GM12864 (cell line): ENCODE measurements at regions not wholly inside any gene's neighbourhood (a gene's known extent, or its start where the extent isn't known, plus 50 kb on each side); places are given as distances from the start of the nearest gene placed in this dataset.

ENCODE experiments used
- DNase-seq: peaks from one replicate; pipeline ENCODE4 v3.0.0-alpha.2; 2011; ENCODE audit warnings: low read depth
- H3K4me3 ChIP-seq: 2 replicates; pipeline ENCODE4 v1.5.1; 2011; ENCODE audit warnings: mild to moderate bottlenecking, low read depth, low read length, control low read depth
- TF ChIP-seq, protein P1 (sequence below): IDR thresholded peaks from 2 replicates; pipeline ENCODE4 v1.5.1; 2011; ENCODE audit warnings: low read depth, mild to moderate bottlenecking, moderate library complexity, low read length, control low read depth, inconsistent platforms; ENCODE audit errors: missing control alignments

GRCh38 chr9:3773362-3774060 is 247.7 kb upstream of the RFX3 start:
- TF ChIP-seq, protein P1, sequence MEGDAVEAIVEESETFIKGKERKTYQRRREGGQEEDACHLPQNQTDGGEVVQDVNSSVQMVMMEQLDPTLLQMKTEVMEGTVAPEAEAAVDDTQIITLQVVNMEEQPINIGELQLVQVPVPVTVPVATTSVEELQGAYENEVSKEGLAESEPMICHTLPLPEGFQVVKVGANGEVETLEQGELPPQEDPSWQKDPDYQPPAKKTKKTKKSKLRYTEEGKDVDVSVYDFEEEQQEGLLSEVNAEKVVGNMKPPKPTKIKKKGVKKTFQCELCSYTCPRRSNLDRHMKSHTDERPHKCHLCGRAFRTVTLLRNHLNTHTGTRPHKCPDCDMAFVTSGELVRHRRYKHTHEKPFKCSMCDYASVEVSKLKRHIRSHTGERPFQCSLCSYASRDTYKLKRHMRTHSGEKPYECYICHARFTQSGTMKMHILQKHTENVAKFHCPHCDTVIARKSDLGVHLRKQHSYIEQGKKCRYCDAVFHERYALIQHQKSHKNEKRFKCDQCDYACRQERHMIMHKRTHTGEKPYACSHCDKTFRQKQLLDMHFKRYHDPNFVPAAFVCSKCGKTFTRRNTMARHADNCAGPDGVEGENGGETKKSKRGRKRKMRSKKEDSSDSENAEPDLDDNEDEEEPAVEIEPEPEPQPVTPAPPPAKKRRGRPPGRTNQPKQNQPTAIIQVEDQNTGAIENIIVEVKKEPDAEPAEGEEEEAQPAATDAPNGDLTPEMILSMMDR: no peak
- no peak for DNase-seq
- H3K4me3 ChIP-seq: no peak overlapping the region

GRCh38 chr9:3769646-3770045 is 243.8 kb upstream of the RFX3 start:
- H3K4me3 ChIP-seq: no peak overlapping the region
- TF ChIP-seq, protein P1: no peak
- DNase-seq: no peak

DNA sequence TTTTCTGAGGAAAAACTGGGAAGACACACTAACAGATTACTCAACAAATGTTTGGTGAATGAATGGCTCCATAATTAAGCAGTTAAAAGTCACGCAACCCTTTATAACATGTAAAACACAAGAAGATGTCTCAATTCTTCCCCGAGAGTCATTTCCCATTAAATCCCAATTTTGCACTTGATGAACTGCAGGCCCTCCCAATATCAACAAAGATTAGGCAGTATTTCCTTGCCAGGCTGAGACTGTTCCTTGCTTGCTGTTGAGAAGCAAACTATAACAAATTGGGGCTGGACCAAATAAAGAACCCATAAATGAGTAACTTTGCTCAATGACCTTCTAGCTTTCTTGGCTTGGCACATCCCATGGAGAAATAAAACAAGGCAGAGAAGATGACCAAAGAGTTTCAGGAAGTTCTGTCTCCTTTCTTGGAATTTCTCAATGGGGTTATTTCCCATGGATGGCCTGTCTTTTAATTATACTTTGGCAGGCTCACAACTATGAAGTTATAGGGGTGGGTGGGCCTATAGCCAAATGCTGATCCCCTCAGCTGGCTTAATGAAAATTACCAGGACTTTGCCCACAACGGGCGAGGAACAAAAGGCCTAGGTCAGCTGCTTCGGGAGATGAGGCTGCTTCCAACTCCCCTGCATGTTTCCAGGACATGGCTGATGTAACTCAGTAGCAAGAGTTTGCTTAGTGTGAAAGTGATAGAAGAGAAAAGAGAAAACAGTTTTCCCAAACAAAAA is 243.1 kb upstream of the RFX3 start:
- no peak for DNase-seq
- TF ChIP-seq, protein P1: no peak
- no peak overlapping the region for H3K4me3 ChIP-seq

DNA sequence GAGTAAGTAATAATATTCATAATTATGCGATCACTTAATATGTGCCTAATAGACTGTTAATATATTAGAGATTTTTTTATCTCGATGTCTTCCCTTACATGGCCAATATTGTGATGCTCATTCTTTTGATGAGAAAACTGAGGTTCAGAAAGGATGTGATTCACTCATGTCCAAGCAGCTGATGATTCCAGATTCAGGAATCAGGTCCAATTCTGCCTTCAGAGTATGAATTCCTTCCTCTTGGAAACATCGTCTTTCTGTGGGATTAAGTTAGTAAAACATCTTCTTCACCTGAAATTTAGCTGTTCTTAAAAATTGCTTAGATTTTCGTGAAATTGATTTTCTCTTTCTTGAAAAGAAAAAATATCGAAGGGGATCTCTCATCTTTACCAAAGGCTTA is 242.5 kb upstream of the RFX3 start:
- TF ChIP-seq, protein P1: no peak
- no peak overlapping the region for H3K4me3 ChIP-seq
- no peak for DNase-seq

DNA sequence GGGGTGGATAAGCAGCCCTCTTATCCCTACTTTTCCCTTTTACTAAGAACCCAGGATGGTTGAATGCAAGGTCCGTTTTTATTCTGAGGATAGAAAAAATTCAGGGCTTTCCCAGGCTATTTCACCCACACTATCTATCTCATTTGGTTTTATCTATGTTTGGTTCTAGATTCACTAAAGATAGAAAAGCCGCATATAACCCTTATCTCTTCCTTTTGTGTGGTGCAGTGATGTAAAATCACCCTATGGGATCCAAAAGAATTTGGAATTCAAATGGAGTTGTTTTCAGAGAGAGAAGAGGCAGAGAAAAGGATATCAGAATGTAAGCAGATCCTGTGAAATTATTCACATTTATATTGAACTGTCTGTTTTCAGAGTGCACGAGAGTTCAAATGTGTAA is 236.3 kb upstream of the RFX3 start:
- no peak overlapping the region for H3K4me3 ChIP-seq
- DNase-seq: no peak
- TF ChIP-seq, protein P1: no peak

GRCh38 chr9:3760031-3760430 is 234.2 kb upstream of the RFX3 start:
- no peak for DNase-seq
- no peak overlapping the region for H3K4me3 ChIP-seq
- TF ChIP-seq, protein P1: no peak
